PC-9 (cell line): ENCODE measurements at regions not wholly inside any gene's neighbourhood (a gene's known extent, or its start where the extent isn't known, plus 50 kb on each side); places are given as distances from the start of the nearest gene placed in this dataset.

ENCODE experiments used
- BruUV-seq: library from RNA; stranded (reverse); fragments of 400-500 nt; replicated peaks from 2 replicates; lab custom pipeline; 2021; lab: Mats Ljungman, UMichigan
- CTCF ChIA-PET: fragments of 300-600 bp; sonication (Branson Sonifier 250); formaldehyde crosslinking; loops from one replicate; lab custom pipeline; 2022; ENCODE audit warnings: antibody characterized with exemption; lab: Charles Lee
- POLR2A ChIA-PET: fragments of 300-600 bp; sonication (Branson Sonifier 250); formaldehyde crosslinking; loops from one replicate; lab custom pipeline; 2022; ENCODE audit warnings: antibody characterized with exemption; ENCODE audit not compliant: unreplicated experiment; lab: Charles Lee
- DNase-seq, 2 experiments: peaks; one replicate each; pipeline versions ENCODE4 v3.0.0 to v3.0.0-alpha.2; 2015 to 2022; ENCODE audit warnings: mixed read lengths in 1 of 2
- H2AFZ ChIP-seq: fragments of 200-600 bp; sonication (generic); 2 replicates; pipeline ENCODE4 v1.8.1; 2017; ENCODE audit warnings: antibody characterized with exemption
- H3F3A ChIP-seq: fragments of 200-600 bp; sonication (generic); 2 replicates; pipeline ENCODE4 v1.8.1; 2017; ENCODE audit warnings: antibody characterized with exemption, mild to moderate bottlenecking, low read depth; ENCODE audit not compliant: insufficient read depth
- H3K27ac ChIP-seq: fragments of 200-600 bp; sonication (generic); 2 replicates; pipeline ENCODE4 v1.6.1; 2016; ENCODE audit warnings: mixed run types
- H3K27me3 ChIP-seq: fragments of 200-600 bp; sonication (generic); 2 replicates; pipeline ENCODE4 v1.6.1; 2016; ENCODE audit warnings: low read depth, mixed run types; ENCODE audit not compliant: insufficient read depth
- H3K36me3 ChIP-seq: fragments of 200-600 bp; sonication (generic); 2 replicates; pipeline ENCODE4 v1.6.1; 2016; ENCODE audit warnings: low read depth, mixed run types
- H3K4me1 ChIP-seq: fragments of 200-600 bp; sonication (generic); replicated peaks from 2 replicates; pipeline ENCODE4 v1.6.1; 2016; ENCODE audit warnings: mixed run types; ENCODE audit not compliant: insufficient read depth
- H3K4me2 ChIP-seq: fragments of 200-600 bp; sonication (generic); 2 replicates; pipeline ENCODE4 v1.6.1; 2017; ENCODE audit warnings: mixed run types
- H3K4me3 ChIP-seq: fragments of 200-600 bp; sonication (generic); 2 replicates; pipeline ENCODE4 v1.6.1; 2016; ENCODE audit warnings: mixed run types
- H3K79me2 ChIP-seq: fragments of 200-600 bp; sonication (generic); 2 replicates; pipeline ENCODE4 v1.6.1; 2017; ENCODE audit warnings: low read depth, mixed run types
- H3K9me2 ChIP-seq: fragments of 200-600 bp; sonication (generic); 2 replicates; pipeline ENCODE4 v1.8.1; 2017; ENCODE audit warnings: mild to moderate bottlenecking; ENCODE audit not compliant: insufficient read depth
- H3K9me3 ChIP-seq: fragments of 200-600 bp; sonication (generic); 2 replicates; pipeline ENCODE4 v1.8.1; 2016; ENCODE audit warnings: low read depth; ENCODE audit not compliant: insufficient read depth
- H4K20me1 ChIP-seq: fragments of 200-600 bp; sonication (generic); 2 replicates; pipeline ENCODE4 v1.8.1; 2017; ENCODE audit not compliant: insufficient read depth
- EZH2 ChIP-seq: fragments of 200-600 bp; sonication (generic); IDR thresholded peaks from 2 replicates; pipeline ENCODE4 v1.8.0; 2017; ENCODE audit warnings: antibody characterized with exemption, low read depth
- intact Hi-C: fragments of 100-400 bp; cut with micrococcal nuclease; formaldehyde crosslinking; loops from one replicate; pipeline ENCODE4 v1.10.0; 2022; ENCODE audit not compliant: unreplicated experiment
- TF ChIP-seq, protein P1 (sequence below): fragments of 200-600 bp; sonication (generic); conservative IDR thresholded peaks from 2 replicates; pipeline ENCODE4 v1.6.1; 2017; ENCODE audit warnings: mixed run types, antibody characterized with exemption, mild to moderate bottlenecking, moderate library complexity

DNA sequence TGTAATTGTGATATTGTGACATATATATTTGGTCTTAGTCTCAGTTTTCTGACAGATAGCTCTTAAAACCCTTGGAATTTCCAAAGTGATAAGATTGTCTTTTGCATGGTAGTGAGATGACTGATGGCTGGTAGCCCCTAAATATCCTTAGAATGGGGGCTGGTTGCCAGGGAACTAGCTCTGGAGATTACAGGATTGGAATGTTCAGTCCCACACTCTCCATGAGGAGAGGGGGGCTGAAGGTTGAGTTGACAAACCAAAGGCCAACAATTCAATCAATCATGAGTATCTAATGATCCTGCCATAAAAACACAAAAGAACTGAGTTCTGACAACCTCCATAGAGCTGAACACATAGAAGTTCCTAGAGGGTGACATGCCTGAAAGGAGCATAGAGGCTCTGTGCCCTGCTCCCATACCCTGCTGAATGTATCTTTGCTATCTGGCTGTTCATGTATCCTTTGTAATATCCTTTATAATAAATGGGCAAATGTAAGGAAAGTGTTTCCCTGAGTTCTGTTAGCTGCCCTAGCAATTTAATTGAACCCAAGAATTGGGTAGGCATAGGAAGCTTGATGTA lies 1680.3 kb upstream of the PIK3C3 start:
- Histone ChIP-seq H3K9me2 (no peaks in the 10 kb centered on the region), H3K27me3 (no peaks in the 10 kb centered on the region), H3K79me2 (no peaks in the 10 kb centered on the region), H3K4me3 (no peak overlapping the region), H3K4me2 (no peak overlapping the region), H3F3A (no peaks in the 10 kb centered on the region), H3K4me1 (no peaks in the 10 kb centered on the region), H4K20me1 (no peaks in the 10 kb centered on the region), H3K36me3 (no peaks in the 10 kb centered on the region), H2AFZ (no peak overlapping the region), H3K9me3 (no peaks in the 10 kb centered on the region), H3K27ac (no peak overlapping the region)
- ChIA-PET POLR2A (no interaction called here), CTCF (no interaction called here)
- no TSS peak for BruUV-seq
- TF ChIP-seq EZH2: no peak
- TF ChIP-seq, protein P1, sequence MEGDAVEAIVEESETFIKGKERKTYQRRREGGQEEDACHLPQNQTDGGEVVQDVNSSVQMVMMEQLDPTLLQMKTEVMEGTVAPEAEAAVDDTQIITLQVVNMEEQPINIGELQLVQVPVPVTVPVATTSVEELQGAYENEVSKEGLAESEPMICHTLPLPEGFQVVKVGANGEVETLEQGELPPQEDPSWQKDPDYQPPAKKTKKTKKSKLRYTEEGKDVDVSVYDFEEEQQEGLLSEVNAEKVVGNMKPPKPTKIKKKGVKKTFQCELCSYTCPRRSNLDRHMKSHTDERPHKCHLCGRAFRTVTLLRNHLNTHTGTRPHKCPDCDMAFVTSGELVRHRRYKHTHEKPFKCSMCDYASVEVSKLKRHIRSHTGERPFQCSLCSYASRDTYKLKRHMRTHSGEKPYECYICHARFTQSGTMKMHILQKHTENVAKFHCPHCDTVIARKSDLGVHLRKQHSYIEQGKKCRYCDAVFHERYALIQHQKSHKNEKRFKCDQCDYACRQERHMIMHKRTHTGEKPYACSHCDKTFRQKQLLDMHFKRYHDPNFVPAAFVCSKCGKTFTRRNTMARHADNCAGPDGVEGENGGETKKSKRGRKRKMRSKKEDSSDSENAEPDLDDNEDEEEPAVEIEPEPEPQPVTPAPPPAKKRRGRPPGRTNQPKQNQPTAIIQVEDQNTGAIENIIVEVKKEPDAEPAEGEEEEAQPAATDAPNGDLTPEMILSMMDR: no peak
- intact Hi-C loops: no loop called here
- no peak for DNase-seq

DNA sequence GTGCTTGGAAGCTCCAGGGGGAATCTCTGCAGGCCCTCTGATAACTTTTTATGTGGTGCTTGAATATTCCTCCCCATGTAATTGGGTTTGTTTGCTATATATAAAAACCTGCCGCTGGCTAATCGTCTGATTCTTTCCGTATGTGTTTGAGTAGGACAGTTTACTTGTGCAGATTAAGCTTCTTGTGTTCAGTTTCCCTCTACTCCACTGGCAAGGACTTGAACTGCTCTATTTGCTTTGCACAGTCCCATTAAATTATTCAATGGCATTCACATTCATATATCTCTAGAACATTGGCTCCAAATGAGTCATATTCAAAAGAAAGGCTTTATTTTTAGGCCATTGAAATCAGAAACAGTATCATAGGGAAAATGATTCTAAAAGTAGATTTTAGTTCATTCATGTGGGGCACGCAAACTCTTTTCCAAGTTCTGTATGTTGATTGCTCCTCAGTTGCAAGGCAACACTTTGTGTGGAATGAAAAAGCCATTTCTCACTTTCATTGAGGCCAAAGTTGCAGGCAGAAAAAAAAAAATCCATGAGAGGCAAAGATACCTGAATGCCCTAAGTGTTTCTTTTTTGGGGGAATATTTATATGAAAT lies 1682.3 kb upstream of the PIK3C3 start:
- Histone ChIP-seq H3K4me2 (no peak overlapping the region), H2AFZ (no peak overlapping the region), H3K79me2 (no peaks in the 10 kb centered on the region), H3K4me1 (no peaks in the 10 kb centered on the region), H3K9me2 (no peaks in the 10 kb centered on the region), H3K27me3 (no peaks in the 10 kb centered on the region), H4K20me1 (no peaks in the 10 kb centered on the region), H3K36me3 (no peaks in the 10 kb centered on the region), H3K4me3 (no peak overlapping the region), H3K27ac (no peak overlapping the region), H3K9me3 (no peaks in the 10 kb centered on the region), H3F3A (no peaks in the 10 kb centered on the region)
- no TSS peak for BruUV-seq
- intact Hi-C loops: no loop called here
- ChIA-PET CTCF (no interaction called here), POLR2A (no interaction called here)
- DNase-seq: no peak
- TF ChIP-seq, protein P1: no peak
- no peak for TF ChIP-seq EZH2

DNA sequence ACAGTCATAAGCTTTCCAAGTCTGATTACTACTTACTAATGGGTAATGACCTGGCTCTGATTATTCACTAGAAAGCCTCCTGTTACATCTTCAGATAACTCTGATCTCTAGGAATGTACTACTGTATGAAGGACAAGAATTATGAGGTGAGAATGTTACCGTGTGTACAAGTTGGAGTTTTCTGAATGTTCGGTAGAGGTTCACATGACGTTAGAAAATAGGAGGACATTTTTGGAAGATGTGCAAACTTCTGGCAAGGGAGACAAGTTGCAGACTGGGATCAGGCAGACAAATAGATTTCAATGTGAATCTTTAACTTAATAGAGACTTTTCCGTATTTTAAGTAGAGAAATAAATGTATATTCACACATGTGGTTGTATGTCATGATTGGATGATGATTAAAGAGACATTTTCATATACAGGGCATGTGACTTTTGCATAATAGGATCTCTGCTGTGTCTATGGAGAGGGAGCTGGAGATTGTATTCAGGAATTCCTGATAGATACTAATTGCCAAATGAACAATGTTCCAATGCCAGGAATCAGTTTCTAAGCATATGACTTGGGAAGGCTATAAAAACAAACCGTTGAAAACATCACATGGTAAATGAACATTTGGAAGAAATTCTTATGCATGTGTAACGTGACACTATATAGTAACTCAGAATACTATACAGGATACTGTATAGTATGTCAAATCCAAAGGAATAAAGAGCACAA lies 1695.8 kb upstream of the PIK3C3 start:
- Histone ChIP-seq H3K79me2 (no peaks in the 10 kb centered on the region), H3K36me3 (no peaks in the 10 kb centered on the region), H3K27me3 (no peaks in the 10 kb centered on the region), H4K20me1 (no peaks in the 10 kb centered on the region), H3K27ac (no peak overlapping the region), H3K4me3 (no peak overlapping the region), H3K4me2 (no peak overlapping the region), H3K4me1 (no peaks in the 10 kb centered on the region), H3K9me3 (no peaks in the 10 kb centered on the region), H2AFZ (no peak overlapping the region), H3K9me2 (no peaks in the 10 kb centered on the region), H3F3A (no peaks in the 10 kb centered on the region)
- intact Hi-C loops: no loop called here
- CTCF ChIA-PET: no interaction called here
- TF ChIP-seq, protein P1: no peak
- TF ChIP-seq EZH2: no peak
- POLR2A ChIA-PET: no interaction called here
- DNase-seq: no peak
- no TSS peak for BruUV-seq
